Activated CD4-positive, CD25-positive, alpha-beta regulatory T cell treated with anti-CD3 and anti-CD28 coated beads, Interleukin-2, amount 50 U/mL, for 24 hours (primary cell): ENCODE measurements at regions not wholly inside any gene's neighbourhood (a gene's known extent, or its start where the extent isn't known, plus 50 kb on each side); places are given as distances from the start of the nearest gene placed in this dataset.
"Not testable (repeated sequence)": the region's sequence is repeated elsewhere in the genome, so short reads cannot be mapped to it uniquely, and the experiment has no call there.

Experiments
- ATAC-seq, 2 donors: fragments of 150-1000 bp; cut with Tn5 transposase; one replicate each; pipeline ENCODE4 v1.10.0; 2021; ENCODE audit warnings: mild to moderate bottlenecking in 1 of 2, moderate library complexity in 1 of 2

GRCh38 chr5:28369418-28369817 lies 1331.0 kb upstream of the CDH9 start:
- ATAC-seq: no peak

GRCh38 chr5:28355831-28356230 lies 1317.4 kb upstream of the CDH9 start:
- ATAC-seq: no peak

- ATAC-seq: no peak
Observed at GRCh38 chr5:28346696-28347095, 1308.3 kb upstream of the CDH9 start.

GRCh38 chr5:28344836-28345433 lies 1306.5 kb upstream of the CDH9 start:
- no peak for ATAC-seq

- ATAC-seq: no peak
Observed at GRCh38 chr5:28329176-28329575, 1290.8 kb upstream of the CDH9 start.

GRCh38 chr5:28328681-28329080 lies 1290.3 kb upstream of the CDH9 start:
- ATAC-seq: no peak

GRCh38 chr5:28324174-28324573 lies 1285.8 kb upstream of the CDH9 start:
- no peak for ATAC-seq

- ATAC-seq: no peak
Observed at GRCh38 chr5:28313953-28314352, 1275.6 kb upstream of the CDH9 start.

- no peak for ATAC-seq
Observed at GRCh38 chr5:28313321-28313951, 1275.0 kb upstream of the CDH9 start.

GRCh38 chr5:28310696-28311095 lies 1272.3 kb upstream of the CDH9 start:
- ATAC-seq: no peak

GRCh38 chr5:28305891-28306290 lies 1267.5 kb upstream of the CDH9 start:
- no peak for ATAC-seq

GRCh38 chr5:28301712-28302111 lies 1263.3 kb upstream of the CDH9 start:
- ATAC-seq: no peak

GRCh38 chr5:28296254-28297013 lies 1258.0 kb upstream of the CDH9 start:
- no peak for ATAC-seq

- not testable (repeated sequence) for ATAC-seq
Observed at GRCh38 chr5:28287021-28287420, 1248.6 kb upstream of the CDH9 start.

- ATAC-seq: no peak
Observed at GRCh38 chr5:28286566-28286965, 1248.2 kb upstream of the CDH9 start.

GRCh38 chr5:28284788-28285187 lies 1246.4 kb upstream of the CDH9 start:
- ATAC-seq: no peak

GRCh38 chr5:28281351-28281750 lies 1243.0 kb upstream of the CDH9 start:
- ATAC-seq: no peak

- ATAC-seq: no peak
Observed at GRCh38 chr5:28275931-28276330, 1237.5 kb upstream of the CDH9 start.

- no peak for ATAC-seq
Observed at GRCh38 chr5:28269978-28270377, 1231.6 kb upstream of the CDH9 start.

- ATAC-seq: no peak
Observed at GRCh38 chr5:28265877-28266276, 1227.5 kb upstream of the CDH9 start.

GRCh38 chr5:28254846-28255245 lies 1216.5 kb upstream of the CDH9 start:
- no peak for ATAC-seq

- ATAC-seq: no peak
Observed at GRCh38 chr5:28253431-28253830, 1215.0 kb upstream of the CDH9 start.

- no peak for ATAC-seq
Observed at GRCh38 chr5:28249771-28250415, 1211.5 kb upstream of the CDH9 start.
